ENCODE measurements at regions not wholly inside any gene's neighbourhood (a gene's known extent, or its start where the extent isn't known, plus 50 kb on each side); places are given as distances from the start of the nearest gene placed in this dataset.

DNA sequence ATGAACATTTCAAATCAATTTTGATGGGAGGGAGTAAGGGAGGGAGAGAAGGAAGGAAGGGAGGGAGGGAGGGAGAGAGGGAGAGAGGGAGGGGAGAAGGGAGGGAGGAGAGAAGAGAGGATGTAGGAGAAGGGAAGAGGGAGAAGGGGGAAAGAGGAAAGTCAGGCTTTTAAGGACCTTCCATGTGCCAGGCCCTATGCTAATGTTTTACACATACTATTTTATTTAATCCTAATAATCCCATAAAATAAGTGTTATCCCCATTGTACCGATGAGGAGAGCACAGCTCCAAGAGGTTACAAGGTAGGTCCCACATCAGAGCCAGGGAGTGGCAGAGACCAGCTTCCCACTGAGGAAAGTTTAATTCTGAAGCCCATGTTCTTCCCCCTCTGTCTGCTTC, 341.9 kb downstream of the RAB28 start:
- ChIA-PET CTCF (ENCODE audit: low intra/inter-chr PET ratio) (no interaction called here), POLR2A (no interaction called here)
- peaks cover 0 to 6% of the 10 kb centered on the region in 2 experiments; a peak in 1 of 5 replicates for H3K27me3 ChIP-seq (ENCODE audit: control insufficient read depth in 2 of 2, insufficient read depth in 2 of 2, low read length in 2 of 2)
- no peak overlapping the region for H3K4me2 ChIP-seq (ENCODE audit: insufficient read depth, low read length)
- H3K4me1 ChIP-seq (replicated peaks in 1 of 2; ENCODE audit: control insufficient read depth in 2 of 2, insufficient read depth in 2 of 2, low read length in 2 of 2) = no peaks in the 10 kb centered on the region; a peak in 1 of 5 replicates
- H3K27ac ChIP-seq (ENCODE audit: extremely low read depth, low read depth, low read length) = no peak overlapping the region
- no peaks in the 10 kb centered on the region for H3K79me2 ChIP-seq (ENCODE audit: control insufficient read depth, insufficient read depth, low read length)
- no peak overlapping the region for H3K9ac ChIP-seq (ENCODE audit: insufficient read depth in 1 of 2, low read depth in 2 of 2, low read length in 2 of 2)
- ATAC-seq (no peak), FAIRE-seq (no peak), DNase-seq (ENCODE audit: extremely low read depth in 1 of 4, low spot score in 3 of 4) (no peak)
- no peaks in the 10 kb centered on the region for H3K36me3 ChIP-seq (ENCODE audit: control insufficient read depth, insufficient read depth, low read length)
- TF ChIP-seq MIER1 (IDR thresholded peaks at IDR 0.05; ENCODE audit: low read depth) (no peak), ZNF764 (CRISPR knock-in tag; IDR thresholded peaks at IDR 0.05; ENCODE audit: low read depth) (no peak), ERF (CRISPR knock-in tag; IDR thresholded peaks at IDR 0.05) (no peak), GATA2 (CRISPR knock-in tag; IDR thresholded peaks at IDR 0.05) (no peak), EGR1 (conservative IDR thresholded peaks at IDR 0.05) (no peak), CHD2 (IDR thresholded peaks at IDR 0.05; ENCODE audit: low read depth, low read length) (no peak), GATAD2A (IDR thresholded peaks at IDR 0.05) (no peak), JUNB (CRISPR knock-in tag; conservative IDR thresholded peaks at IDR 0.05) (no peak), TOE1 (IDR thresholded peaks at IDR 0.05; ENCODE audit: borderline replicate concordance) (no peak), TOE1 (CRISPR knock-in tag; IDR thresholded peaks at IDR 0.05; ENCODE audit: borderline replicate concordance, low read depth) (no peak)
- TF ChIP-seq, protein P1, sequence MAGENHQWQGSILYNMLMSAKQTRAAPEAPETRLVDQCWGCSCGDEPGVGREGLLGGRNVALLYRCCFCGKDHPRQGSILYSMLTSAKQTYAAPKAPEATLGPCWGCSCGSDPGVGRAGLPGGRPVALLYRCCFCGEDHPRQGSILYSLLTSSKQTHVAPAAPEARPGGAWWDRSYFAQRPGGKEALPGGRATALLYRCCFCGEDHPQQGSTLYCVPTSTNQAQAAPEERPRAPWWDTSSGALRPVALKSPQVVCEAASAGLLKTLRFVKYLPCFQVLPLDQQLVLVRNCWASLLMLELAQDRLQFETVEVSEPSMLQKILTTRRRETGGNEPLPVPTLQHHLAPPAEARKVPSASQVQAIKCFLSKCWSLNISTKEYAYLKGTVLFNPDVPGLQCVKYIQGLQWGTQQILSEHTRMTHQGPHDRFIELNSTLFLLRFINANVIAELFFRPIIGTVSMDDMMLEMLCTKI (IDR thresholded peaks at IDR 0.05; ENCODE audit: partially characterized antibody) = no peak
- TF ChIP-seq, protein P2, sequence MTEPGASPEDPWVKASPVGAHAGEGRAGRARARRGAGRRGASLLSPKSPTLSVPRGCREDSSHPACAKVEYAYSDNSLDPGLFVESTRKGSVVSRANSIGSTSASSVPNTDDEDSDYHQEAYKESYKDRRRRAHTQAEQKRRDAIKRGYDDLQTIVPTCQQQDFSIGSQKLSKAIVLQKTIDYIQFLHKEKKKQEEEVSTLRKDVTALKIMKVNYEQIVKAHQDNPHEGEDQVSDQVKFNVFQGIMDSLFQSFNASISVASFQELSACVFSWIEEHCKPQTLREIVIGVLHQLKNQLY (CRISPR knock-in tag; conservative IDR thresholded peaks at IDR 0.05) = no peak
- H2AFZ ChIP-seq (ENCODE audit: low read depth, low read length) = no peak overlapping the region
- intact Hi-C loops (cut with micrococcal nuclease) (no loop called here), in situ Hi-C loops (cut with MboI) (no loop called here)
- WGBS (ENCODE audit: insufficient coverage, low coverage, missing lambda C conversion rate) = 0% methylated on average over 1 of the region's 1 CpG
- BruUV-seq (replicated peaks) = no TSS peak
- H3K4me3 ChIP-seq = no peak overlapping the region
- no peaks in the 10 kb centered on the region for H3K9me1 ChIP-seq (ENCODE audit: control insufficient read depth, insufficient read depth, low read length)
- no peaks in the 10 kb centered on the region for H3K9me3 ChIP-seq (replicated peaks; ENCODE audit: control insufficient read depth, insufficient read depth, low read depth, low read length)
- no peaks in the 10 kb centered on the region for H4K20me1 ChIP-seq (replicated peaks; ENCODE audit: control insufficient read depth, insufficient read depth, low read length)

Measured in K562 (cell line).